ENCODE measurements at regions not wholly inside any gene's neighbourhood (a gene's known extent, or its start where the extent isn't known, plus 50 kb on each side); places are given as distances from the start of the nearest gene placed in this dataset.

DNA sequence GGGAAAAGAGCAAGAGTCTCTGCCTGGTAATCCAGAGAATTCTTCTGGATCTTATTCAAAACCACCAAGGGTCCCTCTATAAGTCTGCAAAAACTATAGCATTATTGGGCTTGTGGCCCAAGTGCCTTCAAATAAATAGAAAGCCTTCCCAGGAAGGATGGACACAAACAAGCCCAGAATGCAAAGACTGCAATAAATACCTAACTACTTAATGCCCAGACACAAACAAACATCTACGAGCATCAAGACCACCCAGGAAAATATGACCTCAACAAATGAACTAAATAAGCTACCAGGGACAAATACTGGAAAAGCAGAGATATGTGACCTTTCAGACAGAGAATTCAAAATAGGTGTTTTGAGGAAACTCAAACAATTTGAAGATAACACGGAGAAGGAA, 355.8 kb upstream of the GRAMD2B start:
- TF ChIP-seq EZH2phosphoT487 (IDR thresholded peaks at IDR 0.05; ENCODE audit: borderline replicate concordance, low read depth, low read length) = no peak
- TF ChIP-seq, protein P1, sequence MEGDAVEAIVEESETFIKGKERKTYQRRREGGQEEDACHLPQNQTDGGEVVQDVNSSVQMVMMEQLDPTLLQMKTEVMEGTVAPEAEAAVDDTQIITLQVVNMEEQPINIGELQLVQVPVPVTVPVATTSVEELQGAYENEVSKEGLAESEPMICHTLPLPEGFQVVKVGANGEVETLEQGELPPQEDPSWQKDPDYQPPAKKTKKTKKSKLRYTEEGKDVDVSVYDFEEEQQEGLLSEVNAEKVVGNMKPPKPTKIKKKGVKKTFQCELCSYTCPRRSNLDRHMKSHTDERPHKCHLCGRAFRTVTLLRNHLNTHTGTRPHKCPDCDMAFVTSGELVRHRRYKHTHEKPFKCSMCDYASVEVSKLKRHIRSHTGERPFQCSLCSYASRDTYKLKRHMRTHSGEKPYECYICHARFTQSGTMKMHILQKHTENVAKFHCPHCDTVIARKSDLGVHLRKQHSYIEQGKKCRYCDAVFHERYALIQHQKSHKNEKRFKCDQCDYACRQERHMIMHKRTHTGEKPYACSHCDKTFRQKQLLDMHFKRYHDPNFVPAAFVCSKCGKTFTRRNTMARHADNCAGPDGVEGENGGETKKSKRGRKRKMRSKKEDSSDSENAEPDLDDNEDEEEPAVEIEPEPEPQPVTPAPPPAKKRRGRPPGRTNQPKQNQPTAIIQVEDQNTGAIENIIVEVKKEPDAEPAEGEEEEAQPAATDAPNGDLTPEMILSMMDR (conservative IDR thresholded peaks at IDR 0.05; ENCODE audit: low read length) = no peak
